Pancreas (tissue), 10 donors: ENCODE measurements at regions not wholly inside any gene's neighbourhood (a gene's known extent, or its start where the extent isn't known, plus 50 kb on each side); places are given as distances from the start of the nearest gene placed in this dataset.

Source experiments
- ATAC-seq, 4 donors: fragments of 200-7000 bp; cut with Tn5 transposase; one replicate each; pipeline versions ENCODE4 v1.8.0 to v1.9.1; 2020; ENCODE audit warnings: mild to moderate bottlenecking in 4 of 4, moderate library complexity in 4 of 4
- DNase-seq, 6 donors: peaks; one replicate each; pipeline ENCODE4 v3.0.0-alpha.2; 2020
- FAIRE-seq: peaks from 2 replicates; lab custom pipeline; 2012; peaks lifted over from hg19 to GRCh38; lab: Jason Lieb, UNC
- H3K27ac ChIP-seq, 4 donors: fragments of 200-600 bp; sonication (generic); 1 replicate in 3 of 4; 2 replicates in 1 of 4; pipeline versions ENCODE4 v1.5.0 to v1.8.0; 2020
- H3K27me3 ChIP-seq, 4 donors: fragments of 200-600 bp; one replicate each; pipeline ENCODE4 v1.8.0; 2021
- H3K36me3 ChIP-seq, 3 donors: fragments of 200-600 bp; sonication (generic) in 1 of 3; one replicate each; pipeline versions ENCODE4 v1.5.0 to v1.8.0; 2020 to 2021
- H3K4me1 ChIP-seq, 3 donors: fragments of 200-600 bp; one replicate each; pipeline ENCODE4 v1.8.0; 2021
- H3K4me3 ChIP-seq, 4 donors: fragments of 200-600 bp; sonication (generic) in 2 of 4; one replicate each; pipeline versions ENCODE4 v1.5.0 to v1.8.0; 2020 to 2021
- H3K9me3 ChIP-seq, 4 donors: fragments of 200-600 bp; one replicate each; pipeline ENCODE4 v1.8.0; 2021
- WGBS, 2 donors: extraction: QIAGEN DNeasy Blood & Tissue Kit; methylation state at CpG; one replicate each; pipeline ENCODE4 v1.1.7; 2013; 5-methylcytosine and 5-hydroxymethylcytosine counted together
- intact Hi-C, 3 donors: fragments of 100-400 bp; cut with DNase I; formaldehyde crosslinking; loops; one replicate each; pipeline versions ENCODE4 v1.11.1 to v1.14.2; 2022
- TF ChIP-seq, protein P1 (sequence below), 4 donors: fragments of 200-600 bp; sonication (generic) in 3 of 4; IDR thresholded peaks; one replicate each; pipeline versions ENCODE4 v1.5.0 to v1.8.0; 2021; ENCODE audit warnings: antibody characterized with exemption in 4 of 4
- donor health status: healthy with polysubstance abuse.
- donor health status: DM: no; HTN: no; CAD: no; lungs with moderate emphysema.
- donor health status: DM: no; HTN: no; CAD: no.
- donor health status: control.
- donor health status: control.
- donor health status: Bipolar disorder and iron deficiency.
- donor health status: DM: yes; HTN: yes; CAD: no.
- donor health status: DM: no; HTN: no; CAD: no.
- donor health status: DM: no; HTN: no; CAD: no.
- donor health status: DM: yes; HTN: yes; CAD: no.

DNA sequence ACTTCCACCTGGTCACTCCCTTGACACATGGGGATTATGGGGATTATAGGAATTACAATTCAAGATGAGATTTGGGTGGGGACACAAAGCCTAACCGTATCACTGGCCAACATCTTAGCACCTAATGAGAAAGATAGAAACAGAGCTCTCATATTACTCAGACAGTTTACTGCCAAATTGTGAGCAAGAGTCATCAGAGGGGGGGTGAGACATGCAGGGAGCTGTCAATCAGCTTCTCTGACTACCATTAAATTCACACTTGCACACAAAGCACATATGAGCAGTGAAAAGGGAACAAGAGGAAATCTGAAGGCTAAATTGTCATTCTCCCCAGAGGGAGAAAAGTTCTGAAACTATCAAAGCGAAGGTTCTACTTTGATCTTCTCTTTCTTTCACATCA lies 78.1 kb upstream of the GRIN2B start:
- H3K4me3 ChIP-seq, result no peak overlapping the region
- TF ChIP-seq, protein P1, sequence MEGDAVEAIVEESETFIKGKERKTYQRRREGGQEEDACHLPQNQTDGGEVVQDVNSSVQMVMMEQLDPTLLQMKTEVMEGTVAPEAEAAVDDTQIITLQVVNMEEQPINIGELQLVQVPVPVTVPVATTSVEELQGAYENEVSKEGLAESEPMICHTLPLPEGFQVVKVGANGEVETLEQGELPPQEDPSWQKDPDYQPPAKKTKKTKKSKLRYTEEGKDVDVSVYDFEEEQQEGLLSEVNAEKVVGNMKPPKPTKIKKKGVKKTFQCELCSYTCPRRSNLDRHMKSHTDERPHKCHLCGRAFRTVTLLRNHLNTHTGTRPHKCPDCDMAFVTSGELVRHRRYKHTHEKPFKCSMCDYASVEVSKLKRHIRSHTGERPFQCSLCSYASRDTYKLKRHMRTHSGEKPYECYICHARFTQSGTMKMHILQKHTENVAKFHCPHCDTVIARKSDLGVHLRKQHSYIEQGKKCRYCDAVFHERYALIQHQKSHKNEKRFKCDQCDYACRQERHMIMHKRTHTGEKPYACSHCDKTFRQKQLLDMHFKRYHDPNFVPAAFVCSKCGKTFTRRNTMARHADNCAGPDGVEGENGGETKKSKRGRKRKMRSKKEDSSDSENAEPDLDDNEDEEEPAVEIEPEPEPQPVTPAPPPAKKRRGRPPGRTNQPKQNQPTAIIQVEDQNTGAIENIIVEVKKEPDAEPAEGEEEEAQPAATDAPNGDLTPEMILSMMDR (IDR thresholded peaks at IDR 0.05), result no peak
- no peak overlapping the region for H3K27ac ChIP-seq
- H3K9me3 ChIP-seq, result no peaks in the 10 kb centered on the region
- intact Hi-C loops, result no loop called here
- no peaks in the 10 kb centered on the region for H3K4me1 ChIP-seq
- WGBS, 2 donors, result 69 to 83% methylated on average over 2 of the region's 2 CpGs
- no peaks in the 10 kb centered on the region for H3K36me3 ChIP-seq
- H3K27me3 ChIP-seq, result peaks cover 0 to 6% (median 0%) of the 10 kb centered on the region in 4 donors
- no peak for DNase-seq
- ATAC-seq, result no peak
- FAIRE-seq, result no peak

DNA sequence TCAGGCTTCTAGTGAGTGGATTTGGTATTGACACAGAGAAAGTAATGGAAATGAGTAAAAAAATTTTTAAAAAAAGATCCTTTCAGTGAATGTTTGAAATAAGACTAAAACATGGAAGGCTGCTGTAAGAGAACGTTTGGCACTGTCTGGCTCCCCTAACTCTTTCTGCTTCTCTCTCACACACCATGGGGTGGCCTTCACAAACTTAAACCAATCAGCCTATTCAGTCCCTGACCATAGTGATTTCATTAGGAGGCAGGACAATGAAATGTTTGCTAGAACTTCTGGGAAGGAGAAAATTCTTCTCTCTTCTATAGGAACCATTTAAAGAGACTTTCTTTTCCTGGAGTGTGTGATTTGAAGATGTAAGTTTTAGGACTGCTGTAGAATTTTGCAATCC lies 84.2 kb upstream of the GRIN2B start:
- whole genome bisulfite sequencing, 2 donors, result 21 to 31% methylated on average over 1 of the region's 1 CpG
- ATAC-seq (no peak), FAIRE-seq (no peak)

DNA sequence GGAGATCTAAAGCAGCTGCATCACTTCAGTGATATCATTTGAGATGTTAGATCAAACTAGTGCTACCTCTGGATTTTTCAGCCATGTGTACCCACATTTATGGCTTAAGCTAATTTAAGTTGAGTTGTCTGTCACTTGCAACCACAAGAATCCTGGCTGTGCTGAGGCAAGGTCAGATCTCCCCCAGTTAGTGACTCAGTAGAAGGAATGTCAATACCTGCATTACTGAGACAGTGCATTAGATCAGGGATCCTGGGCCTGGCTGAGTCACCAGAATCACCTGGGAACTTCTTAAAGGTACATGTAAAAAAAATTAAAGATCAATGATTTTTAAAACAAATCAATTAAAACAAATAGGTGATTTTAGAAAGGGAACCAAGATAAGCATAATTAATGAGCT lies 84.6 kb upstream of the GRIN2B start:
- Histone ChIP-seq H3K4me1 (no peaks in the 10 kb centered on the region), H3K27me3 (no peaks in the 10 kb centered on the region), H3K36me3 (no peaks in the 10 kb centered on the region), H3K27ac (no peak overlapping the region), H3K4me3 (no peak overlapping the region), H3K9me3 (no peaks in the 10 kb centered on the region)
- TF ChIP-seq, protein P1 (IDR thresholded peaks at IDR 0.05), result no peak
- no peak for ATAC-seq
- DNase-seq, result no peak
- FAIRE-seq, result no peak
- intact Hi-C loops, result no loop called here

More for the DNA sequence above, 84.2 kb upstream of the GRIN2B start:
- no peaks in the 10 kb centered on the region for H3K27me3 ChIP-seq
- intact Hi-C loops, result no loop called here
- no peak overlapping the region for H3K27ac ChIP-seq
- no peaks in the 10 kb centered on the region for H3K9me3 ChIP-seq
- no peaks in the 10 kb centered on the region for H3K4me1 ChIP-seq
- TF ChIP-seq, protein P1 (IDR thresholded peaks at IDR 0.05), result no peak
- no peak overlapping the region for H3K4me3 ChIP-seq
- DNase-seq, result no peak
- H3K36me3 ChIP-seq, result no peaks in the 10 kb centered on the region

DNA sequence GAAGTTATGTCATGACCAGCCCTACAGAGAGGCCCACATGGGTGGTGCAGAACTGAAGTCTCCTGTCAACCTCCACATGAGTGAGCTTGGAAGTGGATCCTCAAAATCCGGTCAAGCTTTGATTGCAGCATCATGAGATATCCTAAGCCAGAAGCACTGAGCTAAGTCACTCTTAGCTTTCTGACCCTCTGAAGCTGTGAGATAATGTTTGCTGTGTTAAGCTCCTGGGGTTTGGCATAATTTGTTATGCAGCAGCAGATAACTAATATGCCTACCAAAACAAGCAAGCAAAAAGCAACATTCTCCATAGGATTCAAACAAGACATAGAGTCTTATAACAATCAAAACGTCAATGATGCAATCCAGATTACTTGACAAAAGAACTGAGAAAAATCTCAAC lies 87.6 kb upstream of the GRIN2B start:
- Histone ChIP-seq H3K9me3 (no peaks in the 10 kb centered on the region), H3K36me3 (no peaks in the 10 kb centered on the region), H3K27ac (no peak overlapping the region), H3K27me3 (no peaks in the 10 kb centered on the region), H3K4me3 (no peak overlapping the region), H3K4me1 (no peaks in the 10 kb centered on the region)
- intact Hi-C loops, result no loop called here
- FAIRE-seq (no peak), DNase-seq (no peak), ATAC-seq (no peak)
- TF ChIP-seq, protein P1 (IDR thresholded peaks at IDR 0.05), result no peak
- 79 to 82% methylated on average over 2 of the region's 2 CpGs for WGBS, 2 donors

DNA sequence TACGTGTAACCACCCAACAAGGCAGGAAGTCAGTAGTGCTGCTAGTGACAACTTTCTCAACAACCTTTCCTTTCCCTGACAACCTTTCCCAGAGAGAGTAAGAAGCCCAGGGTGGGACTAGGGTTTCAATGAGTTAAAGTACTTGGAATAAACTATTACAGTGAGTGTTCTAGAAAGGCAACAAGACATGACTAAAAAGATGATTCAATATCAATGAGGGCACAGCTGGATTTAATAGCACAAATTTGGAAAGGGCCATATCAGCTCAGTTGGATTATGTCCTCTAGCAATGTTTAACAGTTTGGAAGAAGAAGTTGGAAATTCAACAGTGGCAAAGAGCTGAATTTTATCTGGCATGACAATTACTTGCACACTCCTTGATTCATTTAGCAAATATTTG lies 90.4 kb upstream of the GRIN2B start:
- ATAC-seq (no peak), DNase-seq (no peak), FAIRE-seq (no peak)
- H3K4me3 ChIP-seq, result no peak overlapping the region
- intact Hi-C loops, result no loop called here
- no peaks in the 10 kb centered on the region for H3K27me3 ChIP-seq
- no peak overlapping the region for H3K27ac ChIP-seq
- WGBS, 2 donors, result 62 to 72% methylated on average over 1 of the region's 1 CpG
- H3K9me3 ChIP-seq, result no peaks in the 10 kb centered on the region
- TF ChIP-seq, protein P1 (IDR thresholded peaks at IDR 0.05), result no peak
- no peaks in the 10 kb centered on the region for H3K4me1 ChIP-seq
- no peaks in the 10 kb centered on the region for H3K36me3 ChIP-seq
